ENCODE measurements at regions not wholly inside any gene's neighbourhood (a gene's known extent, or its start where the extent isn't known, plus 50 kb on each side); places are given as distances from the start of the nearest gene placed in this dataset.

GRCh38 chr16:62254372-62254771 is 218.1 kb upstream of the CDH8 start:
- TF ChIP-seq CTCF (IDR thresholded peaks at IDR 0.05; ENCODE audit: poor library complexity) (no peak), EZH2phosphoT487 (IDR thresholded peaks at IDR 0.05; ENCODE audit: low read depth, severe bottlenecking, unreplicated experiment) (no peak), EZH2 (IDR thresholded peaks at IDR 0.05; ENCODE audit: borderline replicate concordance) (no peak)
